Loucy (cell line): ENCODE measurements at regions not wholly inside any gene's neighbourhood (a gene's known extent, or its start where the extent isn't known, plus 50 kb on each side); places are given as distances from the start of the nearest gene placed in this dataset.

Experiments used
- H2AFZ ChIP-seq: fragments of 200-600 bp; sonication (generic); 2 replicates; pipeline ENCODE4 v1.6.0; 2016; ENCODE audit warnings: antibody characterized with exemption, mild to moderate bottlenecking, low read length, moderate library complexity
- H3F3A ChIP-seq: fragments of 200-600 bp; 2 replicates; pipeline ENCODE4 v1.6.0; 2016; ENCODE audit warnings: antibody characterized with exemption, low read depth, mild to moderate bottlenecking
- H3K27me3 ChIP-seq: fragments of 200-600 bp; sonication (generic); 2 replicates; pipeline ENCODE4 v1.6.1; 2014; ENCODE audit warnings: low read length, mild to moderate bottlenecking; ENCODE audit not compliant: insufficient read depth, poor library complexity, severe bottlenecking
- H3K36me3 ChIP-seq: fragments of 200-600 bp; sonication (generic); 2 replicates; pipeline ENCODE4 v1.6.1; 2016; ENCODE audit warnings: low read length; ENCODE audit not compliant: insufficient read depth
- H3K4me1 ChIP-seq: fragments of 200-600 bp; sonication (generic); 2 replicates; pipeline ENCODE4 v1.5.1; 2014; ENCODE audit warnings: low read length, mild to moderate bottlenecking; ENCODE audit not compliant: insufficient read depth, poor library complexity, severe bottlenecking
- H3K4me2 ChIP-seq: fragments of 200-600 bp; sonication (generic); 2 replicates; pipeline ENCODE4 v1.6.0; 2014; ENCODE audit warnings: antibody characterized with exemption, low read length, low read depth, mild to moderate bottlenecking; ENCODE audit not compliant: poor library complexity, severe bottlenecking
- H3K4me3 ChIP-seq: fragments of 200-600 bp; sonication (generic); 2 replicates; pipeline ENCODE4 v1.5.1; 2014; ENCODE audit warnings: low read length, mild to moderate bottlenecking, mixed read lengths; ENCODE audit not compliant: poor library complexity, severe bottlenecking
- H3K79me2 ChIP-seq: fragments of 200-600 bp; sonication (generic); 2 replicates; pipeline ENCODE4 v1.6.1; 2014; ENCODE audit warnings: low read length; ENCODE audit not compliant: insufficient read depth
- H3K9ac ChIP-seq: fragments of 200-600 bp; sonication (generic); 2 replicates; pipeline ENCODE4 v1.6.0; 2014; ENCODE audit warnings: mild to moderate bottlenecking, low read depth, low read length, moderate library complexity; ENCODE audit not compliant: poor library complexity, severe bottlenecking
- H3K9me2 ChIP-seq: fragments of 200-600 bp; sonication (generic); replicated peaks from 2 replicates; pipeline ENCODE4 v1.6.1; 2016; ENCODE audit warnings: low read depth, low read length, mixed read lengths
- H3K9me3 ChIP-seq: fragments of 200-600 bp; sonication (generic); 2 replicates; pipeline ENCODE4 v1.6.1; 2014; ENCODE audit warnings: mild to moderate bottlenecking, antibody characterized with exemption, low read length, low read depth; ENCODE audit not compliant: insufficient read depth
- H4K20me1 ChIP-seq: fragments of 200-600 bp; sonication (generic); 2 replicates; pipeline ENCODE4 v1.6.0; 2014; ENCODE audit warnings: antibody characterized with exemption, low read length, mild to moderate bottlenecking; ENCODE audit not compliant: insufficient read depth, poor library complexity, severe bottlenecking
- CTCF ChIP-seq: fragments of 200-600 bp; sonication (generic); conservative IDR thresholded peaks from 2 replicates; pipeline ENCODE4 v1.5.1; 2014; ENCODE audit warnings: mild to moderate bottlenecking, antibody characterized with exemption, low read length
- EZH2phosphoT487 ChIP-seq: fragments of 200-600 bp; IDR thresholded peaks from 2 replicates; pipeline ENCODE4 v1.6.1; 2018; ENCODE audit warnings: antibody characterized with exemption, mild to moderate bottlenecking, moderate library complexity, borderline replicate concordance

DNA sequence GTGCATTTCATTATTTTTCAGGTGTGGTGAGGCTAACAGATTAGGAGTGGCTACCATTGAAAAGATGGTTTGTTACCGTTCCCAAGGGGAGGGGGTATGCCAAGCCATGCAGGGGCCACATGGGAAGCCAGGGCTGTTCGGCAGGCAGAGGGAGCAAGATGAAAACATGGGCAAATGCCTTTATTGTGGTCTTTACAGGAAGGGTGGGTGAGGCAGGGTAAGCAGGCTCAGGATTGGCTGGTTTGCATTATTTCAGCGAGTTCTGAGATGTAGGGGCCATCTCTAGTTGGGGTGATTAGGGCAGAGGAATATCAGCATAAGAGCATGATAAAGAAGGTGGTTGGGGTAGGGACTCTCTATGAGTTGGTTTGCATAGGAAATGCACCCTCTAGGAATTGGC, 117.6 kb downstream of the CCT6B start:
- Histone ChIP-seq H3K4me1 (peaks cover 48% of the 10 kb centered on the region), H3K9me2 (no peaks in the 10 kb centered on the region), H3F3A (no peaks in the 10 kb centered on the region), H3K9ac (no peak overlapping the region), H3K36me3 (no peaks in the 10 kb centered on the region), H3K27me3 (no peaks in the 10 kb centered on the region), H4K20me1 (no peaks in the 10 kb centered on the region), H2AFZ (peak overlapping the region; percentile 28; the same call in 1 of the 2 replicates), H3K79me2 (no peaks in the 10 kb centered on the region), H3K9me3 (no peaks in the 10 kb centered on the region), H3K4me2 (peak overlapping the region; percentile 57), H3K4me3 (no peak overlapping the region)
- TF ChIP-seq CTCF = 0 out of 2 replicates have a peak, but pooled peaks have one; percentile 24
- no peak for TF ChIP-seq EZH2phosphoT487

DNA sequence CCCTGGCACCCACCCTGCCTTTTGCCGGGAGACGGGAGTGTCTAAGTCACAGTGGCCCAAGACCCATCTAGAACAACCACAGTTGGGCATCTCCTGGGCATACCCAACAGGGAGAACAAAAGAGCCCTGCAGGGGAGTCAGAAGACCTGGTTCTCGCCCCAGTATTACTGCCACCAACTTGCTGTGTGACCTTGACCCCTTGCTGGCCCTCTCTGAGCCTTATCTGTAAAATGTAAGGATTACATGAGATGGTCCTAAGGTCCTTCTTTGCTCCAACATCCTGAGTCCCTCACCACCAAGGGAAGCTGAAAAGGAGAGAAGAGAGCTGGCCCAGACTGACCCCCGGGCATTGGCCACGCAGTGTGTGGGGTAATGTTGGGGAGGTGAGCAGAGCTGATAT, 119.0 kb downstream of the CCT6B start:
- no peaks in the 10 kb centered on the region for H3K79me2 ChIP-seq
- H3K36me3 ChIP-seq = no peaks in the 10 kb centered on the region
- H3K9me3 ChIP-seq = no peaks in the 10 kb centered on the region
- TF ChIP-seq CTCF (no peak), EZH2phosphoT487 (no peak)
- H3F3A ChIP-seq = no peaks in the 10 kb centered on the region
- no peaks in the 10 kb centered on the region for H3K9me2 ChIP-seq
- H3K9ac ChIP-seq = no peak overlapping the region
- H3K4me2 ChIP-seq = no peak overlapping the region
- no peak overlapping the region for H2AFZ ChIP-seq
- H3K27me3 ChIP-seq = no peaks in the 10 kb centered on the region
- no peaks in the 10 kb centered on the region for H4K20me1 ChIP-seq
- H3K4me3 ChIP-seq = no peak overlapping the region
- peaks cover 41% of the 10 kb centered on the region for H3K4me1 ChIP-seq

DNA sequence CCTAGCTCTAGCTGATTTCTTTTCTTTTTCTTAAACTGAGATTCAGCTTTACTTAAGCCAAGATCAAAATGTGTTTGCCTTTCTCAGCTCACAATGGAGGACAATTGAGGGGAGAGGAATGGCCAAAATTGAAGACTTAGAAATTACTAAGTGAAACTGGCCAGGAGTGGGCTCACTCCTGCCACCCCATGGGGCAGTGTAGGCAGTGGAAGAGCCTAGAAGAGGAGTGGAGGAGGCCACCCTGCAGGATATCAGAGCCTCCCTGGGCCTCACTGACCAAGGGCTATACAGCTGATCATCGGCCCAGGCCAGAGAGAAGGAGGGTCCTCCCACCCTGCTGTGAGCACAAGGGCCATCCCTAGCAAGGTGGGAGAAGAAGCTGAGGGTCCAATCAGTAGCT, 119.8 kb downstream of the CCT6B start:
- H3K4me1 ChIP-seq = peaks cover 41% of the 10 kb centered on the region
- no peaks in the 10 kb centered on the region for H3K9me3 ChIP-seq
- no peaks in the 10 kb centered on the region for H3K9me2 ChIP-seq
- H3K4me3 ChIP-seq = no peak overlapping the region
- H3K79me2 ChIP-seq = no peaks in the 10 kb centered on the region
- no peaks in the 10 kb centered on the region for H4K20me1 ChIP-seq
- H3K9ac ChIP-seq = no peak overlapping the region
- H2AFZ ChIP-seq = peak overlapping the region; percentile 20; the same call in 1 of the 2 replicates
- TF ChIP-seq CTCF = peak; percentile 49
- no peak for TF ChIP-seq EZH2phosphoT487
- no peak overlapping the region for H3K4me2 ChIP-seq
- no peaks in the 10 kb centered on the region for H3K36me3 ChIP-seq
- no peaks in the 10 kb centered on the region for H3K27me3 ChIP-seq
- no peaks in the 10 kb centered on the region for H3F3A ChIP-seq
